Suprapubic skin (tissue), 4 donors: ENCODE measurements at regions not wholly inside any gene's neighbourhood (a gene's known extent, or its start where the extent isn't known, plus 50 kb on each side); places are given as distances from the start of the nearest gene placed in this dataset.

Source experiments
- DNase-seq, 2 donors: peaks; one replicate each; pipeline ENCODE4 v3.0.0-alpha.2; 2019; ENCODE audit warnings: low spot score in 2 of 2
- H3K27ac ChIP-seq: fragments of 200-600 bp; sonication (generic); one replicate; pipeline ENCODE4 v1.5.1; 2019
- H3K27me3 ChIP-seq: fragments of 200-600 bp; sonication (generic); one replicate; pipeline ENCODE4 v1.5.1; 2019
- H3K36me3 ChIP-seq: fragments of 200-600 bp; sonication (generic); one replicate; pipeline ENCODE4 v1.5.1; 2019
- H3K4me1 ChIP-seq: fragments of 200-600 bp; sonication (generic); one replicate; pipeline ENCODE4 v1.5.1; 2019
- H3K4me3 ChIP-seq: fragments of 200-600 bp; sonication (generic); one replicate; pipeline ENCODE4 v1.5.1; 2019; ENCODE audit warnings: mild to moderate bottlenecking
- H3K9me3 ChIP-seq: fragments of 200-600 bp; sonication (generic); one replicate; pipeline ENCODE4 v1.5.1; 2019
- CTCF ChIP-seq, 2 donors: fragments of 200-600 bp in 1 of 2; fragments of 450-650 bp in 1 of 2; sonication (generic) in 1 of 2; IDR thresholded peaks; one replicate each; pipeline ENCODE4 v1.5.1; 2016 to 2019; ENCODE audit warnings: antibody characterized with exemption in 2 of 2, mild to moderate bottlenecking in 1 of 2, moderate library complexity in 1 of 2
- EP300 ChIP-seq: sonication (generic); formaldehyde crosslinking; IDR thresholded peaks from one replicate; pipeline ENCODE4 v1.6.1; 2017; ENCODE audit warnings: antibody characterized with exemption
- POLR2A ChIP-seq, 2 donors: fragments of 450-650 bp; IDR thresholded peaks; one replicate each; pipeline ENCODE4 v1.6.1; 2017; ENCODE audit warnings: antibody characterized with exemption in 2 of 2, mild to moderate bottlenecking in 2 of 2, moderate library complexity in 2 of 2
- POLR2AphosphoS5 ChIP-seq, 3 donors: sonication (generic); formaldehyde crosslinking; IDR thresholded peaks; one replicate each; pipeline ENCODE4 v1.6.1; 2017; ENCODE audit warnings: antibody characterized with exemption in 3 of 3
- WGBS: methylation state at CpG from one replicate; pipeline ENCODE4 v1.1.5; 2018; 5-methylcytosine and 5-hydroxymethylcytosine counted together

GRCh38 chr18:61954096-61954746, 61.4 kb upstream of the RNF152 start:
- Histone ChIP-seq H3K36me3 (no peaks in the 10 kb centered on the region), H3K4me3 (no peak overlapping the region)
- WGBS: 96% methylated on average over 5 of the region's 5 CpGs

GRCh38 chr18:61953641-61954040, 60.8 kb upstream of the RNF152 start:
- WGBS: 82% methylated on average over 5 of the region's 5 CpGs
- no peak for DNase-seq
- H3K4me3 ChIP-seq: no peak overlapping the region
- no peak overlapping the region for H3K27ac ChIP-seq
- H3K9me3 ChIP-seq: no peaks in the 10 kb centered on the region
- peaks cover 23% of the 10 kb centered on the region for H3K4me1 ChIP-seq
- H3K36me3 ChIP-seq: no peaks in the 10 kb centered on the region
- TF ChIP-seq POLR2AphosphoS5 (IDR thresholded peaks at IDR 0.05) (no peak), CTCF (IDR thresholded peaks at IDR 0.05) (no peak), POLR2A (IDR thresholded peaks at IDR 0.05) (no peak), EP300 (no peak)
- no peaks in the 10 kb centered on the region for H3K27me3 ChIP-seq

More at GRCh38 chr18:61954096-61954746, 61.4 kb upstream of the RNF152 start:
- no peak for DNase-seq
- Histone ChIP-seq H3K9me3 (no peaks in the 10 kb centered on the region), H3K4me1 (peaks cover 19% of the 10 kb centered on the region), H3K27ac (no peak overlapping the region), H3K27me3 (no peaks in the 10 kb centered on the region)
- TF ChIP-seq POLR2AphosphoS5 (IDR thresholded peaks at IDR 0.05) (no peak), EP300 (no peak), CTCF (IDR thresholded peaks at IDR 0.05) (no peak), POLR2A (IDR thresholded peaks at IDR 0.05) (no peak)

GRCh38 chr18:61953161-61953560, 60.4 kb upstream of the RNF152 start:
- TF ChIP-seq POLR2AphosphoS5 (IDR thresholded peaks at IDR 0.05) (no peak), EP300 (no peak), CTCF (IDR thresholded peaks at IDR 0.05) (no peak), POLR2A (IDR thresholded peaks at IDR 0.05) (no peak)
- H3K36me3 ChIP-seq: no peaks in the 10 kb centered on the region
- WGBS: 74% methylated on average over 5 of the region's 5 CpGs
- H3K27me3 ChIP-seq: no peaks in the 10 kb centered on the region
- DNase-seq: no peak
- no peaks in the 10 kb centered on the region for H3K9me3 ChIP-seq
- H3K27ac ChIP-seq: no peak overlapping the region
- no peak overlapping the region for H3K4me3 ChIP-seq
- peaks cover 28% of the 10 kb centered on the region for H3K4me1 ChIP-seq

- 92% methylated on average over 6 of the region's 6 CpGs for WGBS
- peaks cover 32% of the 10 kb centered on the region for H3K4me1 ChIP-seq
These were observed 58.6 kb upstream of the RNF152 start for GRCh38 chr18:61951396-61951795.

GRCh38 chr18:61950371-61950770, 57.6 kb upstream of the RNF152 start:
- no peak overlapping the region for H3K4me3 ChIP-seq
- H3K36me3 ChIP-seq: no peaks in the 10 kb centered on the region
- TF ChIP-seq EP300 (no peak), CTCF (IDR thresholded peaks at IDR 0.05) (no peak), POLR2AphosphoS5 (IDR thresholded peaks at IDR 0.05) (no peak), POLR2A (IDR thresholded peaks at IDR 0.05) (no peak)
- H3K9me3 ChIP-seq: no peaks in the 10 kb centered on the region
- WGBS: 55% methylated on average over 3 of the region's 3 CpGs
- no peak for DNase-seq
- peaks cover 32% of the 10 kb centered on the region for H3K4me1 ChIP-seq
- H3K27me3 ChIP-seq: no peaks in the 10 kb centered on the region
- no peak overlapping the region for H3K27ac ChIP-seq

More at GRCh38 chr18:61951396-61951795, 58.6 kb upstream of the RNF152 start:
- H3K9me3 ChIP-seq: no peaks in the 10 kb centered on the region
- no peaks in the 10 kb centered on the region for H3K36me3 ChIP-seq
- no peaks in the 10 kb centered on the region for H3K27me3 ChIP-seq
- TF ChIP-seq POLR2AphosphoS5 (IDR thresholded peaks at IDR 0.05) (no peak), EP300 (no peak), CTCF (IDR thresholded peaks at IDR 0.05) (no peak), POLR2A (IDR thresholded peaks at IDR 0.05) (no peak)
- no peak for DNase-seq
- H3K4me3 ChIP-seq: no peak overlapping the region
- H3K27ac ChIP-seq: peak overlapping the region; percentile 8
